ENCODE measurements at regions not wholly inside any gene's neighbourhood (a gene's known extent, or its start where the extent isn't known, plus 50 kb on each side); places are given as distances from the start of the nearest gene placed in this dataset.
"Not testable (repeated sequence)": the region's sequence is repeated elsewhere in the genome, so short reads cannot be mapped to it uniquely, and the experiment has no call there.

GRCh38 chr17:21551081-21551881 lies 141.0 kb upstream of the KCNJ18 start:
- Histone ChIP-seq H3K9me3 (peaks cover 9% of the 10 kb centered on the region; the same call in 1 of the 2 replicates), H3K4me1 (peaks cover 45% of the 10 kb centered on the region), H4K20me1 (peaks cover 49% of the 10 kb centered on the region), H3K27ac (peak overlapping the region; percentile 86), H3K9ac (peak overlapping the region; percentile 88), H3K27me3 (no peaks in the 10 kb centered on the region), H3K4me2 (peak overlapping the region; percentile 92), H3K36me3 (peaks cover 25% of the 10 kb centered on the region), H3K4me3 (peak overlapping the region; percentile 90)
- no peak for TF ChIP-seq Cebpa-rat (IDR thresholded peaks at IDR 0.05)

DNA sequence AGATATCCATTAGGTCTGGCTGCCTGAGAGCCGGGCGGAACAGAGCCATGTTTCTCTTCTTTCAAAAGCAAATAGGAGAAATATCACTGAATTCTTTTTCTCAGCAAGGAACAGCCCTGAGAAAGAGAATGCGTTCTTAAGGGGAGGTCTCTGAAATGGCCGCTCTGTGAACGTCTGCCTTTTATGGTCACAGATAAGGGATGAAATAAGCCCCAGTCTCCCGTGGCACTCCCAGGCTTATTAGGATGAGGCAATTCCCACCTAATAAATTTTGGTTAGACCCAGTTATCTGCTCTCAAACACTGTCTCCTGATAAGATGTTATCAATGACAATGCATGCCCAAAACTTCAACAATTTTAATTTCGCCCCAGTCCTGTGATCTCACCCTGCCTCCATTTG lies 133.4 kb upstream of the KCNJ18 start:
- H3K36me3 ChIP-seq, H3K4me3 ChIP-seq, H3K4me1 ChIP-seq, H3K4me2 ChIP-seq, H3K27ac ChIP-seq, H3K27me3 ChIP-seq, H3K9ac ChIP-seq, H4K20me1 ChIP-seq: not testable (repeated sequence)
- H3K9me3 ChIP-seq, result peaks cover 38% of the 10 kb centered on the region

DNA sequence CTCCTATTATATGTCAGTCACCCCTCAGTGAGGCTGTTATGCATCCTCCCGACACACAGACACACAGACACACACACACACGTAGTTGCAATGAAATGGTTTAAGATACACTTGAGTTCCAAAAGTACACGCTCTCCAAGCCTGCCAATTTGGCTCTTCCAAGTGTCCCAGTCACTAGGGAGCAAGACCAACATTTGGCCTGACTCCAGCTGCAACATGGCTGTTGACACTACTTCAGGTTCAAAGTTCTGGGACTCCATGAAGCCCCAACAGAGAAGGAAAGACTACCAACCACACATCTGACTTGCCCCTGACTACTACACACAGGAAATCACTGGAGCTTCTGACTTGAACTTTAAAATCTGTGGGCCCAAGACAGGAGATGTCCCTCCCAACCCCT lies 128.1 kb upstream of the KCNJ18 start:
- no peaks in the 10 kb centered on the region for H3K27me3 ChIP-seq
- H3K4me2 ChIP-seq, result no peak overlapping the region; the same call in 1 of the 2 replicates
- H4K20me1 ChIP-seq, result no peaks in the 10 kb centered on the region
- peaks cover 13% of the 10 kb centered on the region for H3K9me3 ChIP-seq
- no peaks in the 10 kb centered on the region for H3K36me3 ChIP-seq
- no peak overlapping the region for H3K9ac ChIP-seq
- H3K27ac ChIP-seq, result no peak overlapping the region
- H3K4me1 ChIP-seq, result peaks cover 6% of the 10 kb centered on the region; the same call in 1 of the 2 replicates
- H3K4me3 ChIP-seq, result no peak overlapping the region
- no peak for TF ChIP-seq Cebpa-rat (IDR thresholded peaks at IDR 0.05)

DNA sequence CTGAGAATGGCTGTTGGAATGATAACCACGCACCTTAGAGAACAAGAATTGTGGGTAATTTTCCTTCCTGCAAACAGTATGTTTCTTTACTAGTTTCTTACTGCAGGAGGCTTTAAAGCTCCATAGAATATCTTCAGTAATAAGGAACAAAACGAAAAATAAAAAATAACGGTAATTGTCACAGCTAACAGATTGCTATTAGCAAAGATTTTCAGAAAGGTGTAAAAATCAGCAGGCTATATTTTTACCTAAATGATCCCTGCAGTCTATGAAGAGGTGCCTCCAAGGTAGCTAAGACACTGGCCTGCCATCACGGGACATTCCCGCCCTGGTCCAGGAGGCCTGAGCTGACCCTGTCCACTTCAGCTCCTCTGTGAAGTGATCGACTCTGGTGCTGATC lies 127.6 kb upstream of the KCNJ18 start:
- not testable (repeated sequence) for H3K9ac ChIP-seq, H3K4me3 ChIP-seq, H3K4me1 ChIP-seq, H4K20me1 ChIP-seq, H3K27me3 ChIP-seq, H3K4me2 ChIP-seq, H3K27ac ChIP-seq, H3K9me3 ChIP-seq, H3K36me3 ChIP-seq

DNA sequence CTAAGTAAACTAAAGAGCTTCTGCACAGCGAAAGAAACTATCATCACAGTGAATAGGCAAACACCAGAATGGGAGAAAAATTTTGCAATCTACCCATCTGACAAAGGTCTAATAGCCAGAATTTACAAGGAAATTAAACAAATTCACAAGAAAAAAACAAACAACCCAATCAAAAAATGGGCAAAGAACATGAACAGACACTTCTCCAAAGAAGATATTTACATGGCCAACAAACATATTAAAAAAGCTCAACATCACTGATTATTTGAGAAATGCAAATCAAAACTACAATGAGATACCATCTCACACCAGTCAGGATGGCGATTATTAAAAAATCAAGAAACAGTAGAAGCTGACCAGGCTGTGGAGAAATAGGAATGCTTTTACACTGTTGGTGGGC lies 121.9 kb upstream of the KCNJ18 start:
- H3K9me3 ChIP-seq, result peaks cover 19% of the 10 kb centered on the region
- not testable (repeated sequence) for H3K27ac ChIP-seq, H3K36me3 ChIP-seq, H3K4me3 ChIP-seq, H3K27me3 ChIP-seq, H3K4me2 ChIP-seq, H3K4me1 ChIP-seq, H3K9ac ChIP-seq, H4K20me1 ChIP-seq

- not testable (repeated sequence) for H3K27ac ChIP-seq, H3K4me2 ChIP-seq, H4K20me1 ChIP-seq, H3K4me3 ChIP-seq, H3K36me3 ChIP-seq, H3K4me1 ChIP-seq, H3K9ac ChIP-seq, H3K27me3 ChIP-seq
- peaks cover 19% of the 10 kb centered on the region for H3K9me3 ChIP-seq
Measured at GRCh38 chr17:21572148-21572547, 120.2 kb upstream of the KCNJ18 start.

GRCh38 chr17:21573271-21573960 lies 118.9 kb upstream of the KCNJ18 start:
- H3K9me3 ChIP-seq, result peaks cover 19% of the 10 kb centered on the region
- not testable (repeated sequence) for H3K9ac ChIP-seq, H3K4me1 ChIP-seq, H3K4me2 ChIP-seq, H4K20me1 ChIP-seq, H3K27ac ChIP-seq, H3K27me3 ChIP-seq, H3K4me3 ChIP-seq, H3K36me3 ChIP-seq

DNA sequence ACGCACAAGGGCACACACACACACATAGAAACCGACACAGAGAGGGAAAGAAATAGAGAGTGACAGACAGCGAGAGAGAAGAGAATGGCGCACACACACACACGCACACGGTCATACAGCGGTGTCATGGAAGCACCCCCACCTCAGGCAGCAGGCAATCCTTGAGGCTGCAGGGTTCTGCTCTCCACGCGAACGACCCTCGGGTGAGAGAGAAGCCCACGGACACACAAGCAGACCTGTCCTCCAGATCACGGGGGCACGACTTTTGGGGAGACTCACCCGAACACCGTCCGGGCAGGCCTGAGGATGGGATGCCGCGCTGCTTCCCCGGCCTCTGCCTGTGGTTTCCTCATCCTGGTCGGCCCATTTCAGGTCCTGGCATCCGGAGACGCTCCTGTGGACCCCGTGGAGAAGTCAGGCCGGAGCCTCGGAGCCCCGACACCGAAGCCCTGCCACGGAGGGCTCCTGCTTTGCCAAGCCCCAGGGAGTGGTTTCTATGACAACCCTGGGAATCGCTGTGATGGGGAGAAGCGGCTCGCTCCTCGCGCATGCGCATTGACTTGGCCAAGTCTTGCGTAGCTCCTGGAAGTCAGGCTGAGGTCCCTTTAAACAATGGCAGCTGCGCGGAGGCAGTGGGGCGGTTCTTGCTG lies 118.2 kb upstream of the KCNJ18 start:
- no peaks in the 10 kb centered on the region for H4K20me1 ChIP-seq
- no peak overlapping the region for H3K9ac ChIP-seq
- no peak overlapping the region for H3K27ac ChIP-seq
- no peaks in the 10 kb centered on the region for H3K36me3 ChIP-seq
- no peaks in the 10 kb centered on the region for H3K27me3 ChIP-seq
- no peaks in the 10 kb centered on the region for H3K4me1 ChIP-seq
- H3K4me3 ChIP-seq, result no peak overlapping the region
- H3K4me2 ChIP-seq, result no peak overlapping the region
- TF ChIP-seq Cebpa-rat (IDR thresholded peaks at IDR 0.05), result no peak
- H3K9me3 ChIP-seq, result peaks cover 19% of the 10 kb centered on the region

- not testable (repeated sequence) for H3K4me2 ChIP-seq, H3K27ac ChIP-seq
Measured at GRCh38 chr17:21574611-21575255, 117.6 kb upstream of the KCNJ18 start.

GRCh38 chr17:21578783-21579182 lies 113.5 kb upstream of the KCNJ18 start:
- not testable (repeated sequence) for H3K27me3 ChIP-seq, H3K36me3 ChIP-seq, H3K4me2 ChIP-seq, H4K20me1 ChIP-seq, H3K4me1 ChIP-seq, H3K9ac ChIP-seq, H3K4me3 ChIP-seq, H3K9me3 ChIP-seq, H3K27ac ChIP-seq

More at GRCh38 chr17:21574611-21575255, 117.6 kb upstream of the KCNJ18 start:
- not testable (repeated sequence) for H4K20me1 ChIP-seq, H3K4me3 ChIP-seq, H3K36me3 ChIP-seq, H3K9ac ChIP-seq, H3K4me1 ChIP-seq, H3K27me3 ChIP-seq
- peaks cover 18% of the 10 kb centered on the region for H3K9me3 ChIP-seq

All from BLaER1 (cell line).